ENCODE measurements at regions not wholly inside any gene's neighbourhood (a gene's known extent, or its start where the extent isn't known, plus 50 kb on each side); places are given as distances from the start of the nearest gene placed in this dataset.

GRCh38 chr6:48985025-48985424 is 478.0 kb downstream of the MMUT start:
- TF ChIP-seq CTCF (conservative IDR thresholded peaks at IDR 0.05; ENCODE audit: low read depth, low read length): no peak
- no peak for TF ChIP-seq EZH2 (IDR thresholded peaks at IDR 0.05; ENCODE audit: low read length, unreplicated experiment)
- TF ChIP-seq EZH2phosphoT487 (IDR thresholded peaks at IDR 0.05; ENCODE audit: borderline replicate concordance, low read length): no peak

All from PC-3 (cell line).